Tibial nerve (tissue), 3 donors: ENCODE measurements at regions not wholly inside any gene's neighbourhood (a gene's known extent, or its start where the extent isn't known, plus 50 kb on each side); places are given as distances from the start of the nearest gene placed in this dataset.

Experiments used
- EP300 ChIP-seq, 2 donors: sonication (generic); formaldehyde crosslinking; IDR thresholded peaks; one replicate each; pipeline ENCODE4 v1.6.1; 2017; ENCODE audit warnings: antibody characterized with exemption in 2 of 2, mild to moderate bottlenecking in 1 of 2
- POLR2A ChIP-seq, 2 donors: fragments of 450-650 bp; IDR thresholded peaks; one replicate each; pipeline ENCODE4 v1.6.1; 2017; ENCODE audit warnings: antibody characterized with exemption in 2 of 2, mild to moderate bottlenecking in 2 of 2, moderate library complexity in 2 of 2

GRCh38 chr16:64513871-64514270 is 608.0 kb downstream of the CDH11 start:
- TF ChIP-seq POLR2A (IDR thresholded peaks at IDR 0.05) (no peak), EP300 (IDR thresholded peaks at IDR 0.05) (no peak)
